ENCODE measurements at regions not wholly inside any gene's neighbourhood (a gene's known extent, or its start where the extent isn't known, plus 50 kb on each side); places are given as distances from the start of the nearest gene placed in this dataset.

GRCh38 chr13:84834201-84834600, 951.9 kb upstream of the SLITRK1 start:
- no peak for TF ChIP-seq CTCF (IDR thresholded peaks at IDR 0.05)
- TF ChIP-seq POLR2AphosphoS5 (IDR thresholded peaks at IDR 0.05), result no peak
- no peak for TF ChIP-seq POLR2A (IDR thresholded peaks at IDR 0.05)
- TF ChIP-seq EP300 (IDR thresholded peaks at IDR 0.05), result no peak
